DND-41 (cell line): ENCODE measurements at regions not wholly inside any gene's neighbourhood (a gene's known extent, or its start where the extent isn't known, plus 50 kb on each side); places are given as distances from the start of the nearest gene placed in this dataset.

Experiments
- EZH2 ChIP-seq: IDR thresholded peaks from 3 replicates; pipeline ENCODE4 v1.6.1; 2012; ENCODE audit warnings: borderline replicate concordance, low read depth, mild to moderate bottlenecking, moderate library complexity, low read length, inconsistent platforms; ENCODE audit not compliant: severe bottlenecking
- TF ChIP-seq, protein P1 (sequence below): IDR thresholded peaks from 2 replicates; pipeline ENCODE4 v1.5.1; 2012; ENCODE audit warnings: borderline replicate concordance, low read length, moderate library complexity, mild to moderate bottlenecking; ENCODE audit not compliant: poor library complexity, severe bottlenecking; ENCODE audit errors: extremely low read depth

- TF ChIP-seq EZH2: no peak
- TF ChIP-seq, protein P1, sequence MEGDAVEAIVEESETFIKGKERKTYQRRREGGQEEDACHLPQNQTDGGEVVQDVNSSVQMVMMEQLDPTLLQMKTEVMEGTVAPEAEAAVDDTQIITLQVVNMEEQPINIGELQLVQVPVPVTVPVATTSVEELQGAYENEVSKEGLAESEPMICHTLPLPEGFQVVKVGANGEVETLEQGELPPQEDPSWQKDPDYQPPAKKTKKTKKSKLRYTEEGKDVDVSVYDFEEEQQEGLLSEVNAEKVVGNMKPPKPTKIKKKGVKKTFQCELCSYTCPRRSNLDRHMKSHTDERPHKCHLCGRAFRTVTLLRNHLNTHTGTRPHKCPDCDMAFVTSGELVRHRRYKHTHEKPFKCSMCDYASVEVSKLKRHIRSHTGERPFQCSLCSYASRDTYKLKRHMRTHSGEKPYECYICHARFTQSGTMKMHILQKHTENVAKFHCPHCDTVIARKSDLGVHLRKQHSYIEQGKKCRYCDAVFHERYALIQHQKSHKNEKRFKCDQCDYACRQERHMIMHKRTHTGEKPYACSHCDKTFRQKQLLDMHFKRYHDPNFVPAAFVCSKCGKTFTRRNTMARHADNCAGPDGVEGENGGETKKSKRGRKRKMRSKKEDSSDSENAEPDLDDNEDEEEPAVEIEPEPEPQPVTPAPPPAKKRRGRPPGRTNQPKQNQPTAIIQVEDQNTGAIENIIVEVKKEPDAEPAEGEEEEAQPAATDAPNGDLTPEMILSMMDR: no peak
Measured at GRCh38 chr17:73950593-73950914, 252.9 kb upstream of the RPL38 start.
